ENCODE measurements at regions not wholly inside any gene's neighbourhood (a gene's known extent, or its start where the extent isn't known, plus 50 kb on each side); places are given as distances from the start of the nearest gene placed in this dataset.

GRCh38 chr6:105642708-105643107 lies 239.8 kb upstream of the PREP start:
- TF ChIP-seq CTCF (IDR thresholded peaks at IDR 0.05) (no peak), POLR2A (IDR thresholded peaks at IDR 0.05) (no peak)

Measured in testis (tissue), 2 donors.